GM19463 (cell line): ENCODE measurements at regions not wholly inside any gene's neighbourhood (a gene's known extent, or its start where the extent isn't known, plus 50 kb on each side); places are given as distances from the start of the nearest gene placed in this dataset.
"Not testable (repeated sequence)": the region's sequence is repeated elsewhere in the genome, so short reads cannot be mapped to it uniquely, and the experiment has no call there.

Source experiments
- ATAC-seq: cut with Tn5 transposase; IDR thresholded peaks from one replicate; pipeline ENCODE4 v1.9.1; 2021; ENCODE audit warnings: mild to moderate bottlenecking, moderate library complexity; ENCODE audit not compliant: unreplicated experiment

DNA sequence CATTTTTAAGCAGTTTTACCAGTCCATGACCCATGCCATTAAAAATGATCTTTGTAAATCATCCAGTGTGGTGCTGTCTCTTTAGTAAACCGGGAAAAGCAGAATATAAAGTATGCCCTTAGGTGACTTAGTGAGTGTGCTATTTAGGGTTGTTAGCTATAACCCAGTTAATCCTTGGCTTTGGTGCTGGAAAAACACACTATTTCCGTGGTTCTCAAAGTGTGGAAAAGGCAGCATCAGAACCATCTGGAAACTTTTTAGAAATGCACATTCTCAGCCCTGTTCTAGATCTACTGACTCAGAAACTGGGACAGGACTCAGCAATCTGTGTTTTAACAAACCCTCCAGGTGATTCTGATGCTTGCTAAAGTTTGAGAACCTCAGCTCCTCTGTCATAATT is 123.6 kb upstream of the ZNF608 start:
- no peak for ATAC-seq

DNA sequence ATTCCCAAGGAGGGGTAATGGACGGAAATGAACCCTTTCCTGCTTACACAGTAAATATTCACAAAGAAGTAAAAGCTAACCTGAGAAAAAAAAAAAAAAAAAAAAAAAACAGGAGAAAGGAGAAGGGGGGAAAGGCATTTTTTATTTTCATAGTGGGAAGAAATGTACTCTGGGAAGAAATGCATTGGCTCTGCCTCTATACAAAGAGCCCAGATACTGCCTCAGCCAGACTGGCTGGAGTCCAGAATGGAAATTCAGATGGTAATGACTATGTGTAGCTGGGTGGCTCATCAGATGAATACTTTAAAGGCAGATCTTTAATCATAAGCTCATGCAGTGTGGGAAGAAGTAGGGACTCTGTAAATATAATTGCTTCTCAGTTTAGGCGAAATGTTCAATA is 124.9 kb upstream of the ZNF608 start:
- no peak for ATAC-seq

DNA sequence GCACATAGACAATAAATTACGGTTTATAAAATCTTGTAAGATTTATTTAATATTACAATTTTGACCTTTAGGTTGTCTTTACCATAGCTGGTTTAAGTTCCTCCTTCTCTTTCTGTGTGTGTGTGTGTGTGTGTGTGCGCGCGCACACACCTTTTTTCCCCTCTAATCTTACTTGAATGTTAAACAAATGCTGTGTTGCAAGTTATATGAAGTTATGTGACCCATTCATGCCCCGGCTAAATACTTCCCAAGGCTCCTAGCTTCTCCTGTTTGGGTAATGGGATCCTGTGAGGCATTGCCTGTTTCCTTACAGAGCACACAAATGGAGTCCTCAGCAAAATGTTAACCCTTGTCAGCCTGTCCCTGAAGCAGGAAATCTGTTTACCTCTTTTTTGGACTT is 125.6 kb upstream of the ZNF608 start:
- no peak for ATAC-seq

- ATAC-seq, result no peak
These were observed 126.2 kb upstream of the ZNF608 start for GRCh38 chr5:124872615-124873014.

DNA sequence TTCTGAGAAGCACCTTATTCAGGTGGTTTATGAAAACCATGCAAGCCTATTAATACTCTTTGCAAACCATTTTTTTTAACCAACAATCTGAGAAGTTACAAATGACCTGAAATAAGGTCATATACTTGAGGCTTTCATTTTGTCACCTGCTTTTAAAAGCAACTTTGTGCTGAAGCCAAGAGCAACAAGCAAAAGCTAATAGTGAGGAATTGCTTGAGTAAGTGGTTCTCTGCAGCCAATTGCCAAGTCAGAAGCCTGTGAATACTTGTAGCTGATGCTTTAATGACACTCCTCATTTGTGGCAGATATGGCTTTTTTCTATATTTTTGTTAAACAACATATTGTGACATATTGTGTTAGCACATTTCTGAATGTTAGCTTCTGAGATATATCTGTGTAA is 126.7 kb upstream of the ZNF608 start:
- ATAC-seq, result no peak

- no peak for ATAC-seq
These were observed 127.3 kb upstream of the ZNF608 start for GRCh38 chr5:124873713-124874112.

GRCh38 chr5:124876566-124876965 is 130.1 kb upstream of the ZNF608 start:
- no peak for ATAC-seq

DNA sequence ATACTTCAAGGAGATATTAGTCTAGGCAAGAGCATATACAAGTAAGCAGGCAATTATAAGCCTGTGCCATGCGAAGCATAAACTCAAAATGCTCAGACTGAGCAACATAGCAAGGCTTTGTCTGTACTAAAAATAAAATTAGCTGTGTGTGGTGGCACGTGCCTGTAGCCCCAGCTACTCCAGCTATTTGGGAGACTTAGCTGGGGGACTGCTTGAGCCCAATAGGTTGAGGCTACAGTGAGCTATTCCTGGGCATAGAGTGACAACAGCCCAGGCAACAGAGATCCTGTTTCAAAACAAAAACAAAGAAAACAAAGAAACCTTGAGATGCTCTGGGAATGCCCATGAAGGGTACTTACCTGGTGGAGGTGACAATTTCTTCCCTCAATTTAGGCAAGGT is 130.5 kb upstream of the ZNF608 start:
- ATAC-seq, result no peak

DNA sequence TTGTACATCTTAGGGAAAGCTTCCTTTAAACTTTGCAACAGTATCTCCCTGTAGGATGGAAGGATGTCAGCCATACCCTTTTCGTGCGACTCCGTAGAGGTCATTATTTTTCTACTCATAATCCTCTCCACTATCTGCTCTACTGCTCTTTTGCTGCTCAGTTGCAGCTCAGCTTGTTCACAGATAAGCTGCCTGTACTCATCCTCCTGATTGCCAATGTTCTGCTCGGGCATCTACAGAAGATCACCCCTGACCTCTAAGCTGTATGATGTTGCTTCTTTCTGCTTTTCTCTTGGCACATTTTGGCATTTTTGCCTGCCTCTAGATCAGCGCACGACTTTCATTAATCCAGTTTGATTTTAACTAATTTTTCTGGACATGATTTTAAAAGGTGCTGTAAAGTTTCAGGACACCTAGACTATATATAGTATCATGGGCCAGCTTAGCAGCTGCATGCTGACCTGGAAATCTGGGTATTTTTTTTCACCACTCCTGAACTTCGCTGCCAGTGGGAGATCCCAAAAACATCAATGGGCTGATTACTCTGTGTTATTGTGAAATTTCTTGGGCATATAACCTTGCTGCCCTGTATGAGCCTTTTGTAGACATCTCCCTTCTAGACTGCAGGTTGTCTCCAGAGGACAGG is 131.2 kb upstream of the ZNF608 start:
- no peak for ATAC-seq

DNA sequence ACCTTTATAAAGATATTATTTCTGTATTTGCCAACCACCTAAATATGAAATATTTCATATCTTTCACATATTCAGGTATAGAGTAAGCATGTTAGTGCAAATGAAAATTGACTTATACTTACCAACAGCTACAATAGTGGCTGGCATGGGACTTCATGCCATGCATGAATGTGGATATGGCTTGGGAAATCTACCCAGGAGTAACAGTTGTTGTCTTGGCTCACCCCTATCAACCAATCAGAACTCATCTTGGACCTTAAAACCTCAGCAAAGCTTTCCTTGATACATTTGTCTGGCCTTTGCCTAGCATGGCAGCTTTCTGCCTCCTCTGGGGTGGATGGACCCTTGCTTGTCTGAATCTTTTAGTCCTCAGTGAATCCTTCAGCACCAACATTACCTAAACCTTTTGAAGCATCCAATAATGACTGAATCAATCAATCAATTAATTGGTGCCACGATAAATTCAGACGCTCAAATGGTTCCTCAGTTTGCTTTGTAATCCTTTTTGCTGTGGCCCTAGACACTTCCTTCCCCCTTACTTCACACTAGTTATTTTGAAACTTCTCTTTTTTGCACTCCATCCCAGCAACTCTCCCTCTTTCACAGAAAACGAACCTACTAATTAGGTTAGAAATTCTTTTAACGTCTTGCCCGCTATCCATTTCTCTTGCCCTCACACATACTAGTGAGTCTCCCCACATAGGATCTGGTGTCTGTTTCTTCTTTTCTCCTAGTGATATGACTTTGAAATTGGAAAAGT is 132.3 kb upstream of the ZNF608 start:
- ATAC-seq, result no peak

DNA sequence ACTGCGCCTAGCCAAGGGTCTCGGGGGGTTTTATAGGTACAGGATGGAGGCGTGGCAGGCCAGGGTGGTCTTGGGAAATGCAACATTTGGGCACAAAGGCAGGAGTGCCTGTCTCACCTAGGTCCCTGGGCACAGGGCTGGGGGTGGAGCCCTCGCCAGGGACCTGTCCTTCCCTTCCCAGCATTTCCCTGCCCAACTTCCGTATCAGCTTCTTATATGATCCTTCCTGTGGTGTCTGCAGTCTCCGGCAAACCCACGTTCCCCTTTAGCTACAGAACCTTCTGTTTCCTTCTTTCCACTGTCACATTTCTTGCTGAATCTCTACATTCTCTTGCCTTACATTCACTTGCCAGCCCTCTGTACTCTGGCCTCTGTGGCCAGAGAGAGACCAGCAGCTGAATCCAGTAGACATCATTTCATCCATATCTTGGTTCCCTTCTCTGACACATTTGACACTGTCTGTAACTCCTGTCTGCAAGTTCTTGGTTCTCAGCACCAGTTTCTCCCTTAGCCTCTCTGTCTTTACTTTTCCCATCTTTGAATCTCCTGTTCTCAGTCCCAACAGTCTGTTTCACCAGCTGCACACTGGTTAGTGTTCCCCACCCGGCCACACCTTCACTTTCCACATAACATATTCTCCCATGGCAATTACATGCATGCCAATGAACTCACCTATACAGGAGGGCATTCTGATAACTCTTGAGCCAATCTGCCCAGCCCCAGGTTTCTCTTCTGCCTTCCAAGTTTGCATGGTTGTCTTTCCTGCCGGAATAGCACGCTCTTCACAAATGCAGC is 134.7 kb upstream of the ZNF608 start:
- no peak for ATAC-seq

- no peak for ATAC-seq
These were observed 137.2 kb upstream of the ZNF608 start for GRCh38 chr5:124883681-124884080.

DNA sequence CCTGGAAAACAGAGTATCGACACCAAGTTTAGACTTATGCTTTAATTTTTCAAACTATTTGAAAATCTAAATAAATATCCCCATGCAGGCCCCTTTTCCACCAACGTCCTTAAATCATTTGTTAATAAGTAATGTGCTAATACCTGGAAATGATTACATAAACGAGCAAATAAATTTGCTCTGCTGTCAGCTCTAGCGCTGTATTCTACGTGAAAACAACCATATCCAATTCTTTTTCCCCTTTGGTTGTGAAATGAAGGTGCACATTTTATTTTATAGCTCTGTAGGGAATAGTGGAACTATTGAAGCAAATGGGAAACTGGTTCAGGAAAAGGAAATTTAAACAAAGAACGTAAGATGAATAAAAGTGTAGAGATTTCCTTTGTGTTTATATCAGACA is 137.7 kb upstream of the ZNF608 start:
- no peak for ATAC-seq

DNA sequence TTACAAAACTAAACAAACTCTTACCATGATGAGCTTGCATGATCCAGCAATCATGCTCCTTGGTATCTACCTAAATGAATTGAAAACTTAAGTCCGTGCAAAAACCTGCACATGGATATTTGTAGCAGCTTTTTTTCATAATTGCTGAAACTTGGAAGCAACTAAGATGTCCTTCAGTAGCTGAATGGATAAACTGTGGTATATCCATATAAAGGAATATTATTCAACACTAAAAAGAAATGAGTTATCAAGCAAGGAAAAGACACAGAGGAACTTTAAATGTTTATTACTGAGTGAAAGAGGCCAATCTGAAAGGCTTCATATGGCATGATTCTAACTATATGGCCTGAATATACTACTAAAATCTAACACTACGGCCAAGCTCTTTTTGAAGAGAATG is 139.1 kb upstream of the ZNF608 start:
- ATAC-seq, result no peak

DNA sequence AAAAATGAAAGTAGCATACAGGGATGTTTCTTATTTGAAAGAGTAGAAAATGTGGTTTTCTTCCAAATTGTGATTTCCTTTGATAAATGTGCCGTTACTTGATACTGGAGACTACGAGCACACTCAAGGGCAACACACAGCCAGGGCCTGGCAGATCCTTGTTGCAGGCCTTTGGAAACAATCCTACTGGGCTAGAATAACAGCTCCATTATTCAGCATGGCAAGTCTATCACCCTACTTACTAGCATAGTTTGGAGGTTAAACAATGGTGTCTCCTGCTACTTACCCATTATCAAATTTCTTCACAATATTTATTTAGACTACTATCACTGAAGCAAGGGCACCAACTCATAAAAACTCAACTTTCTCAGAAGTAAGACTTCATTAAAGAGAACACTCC is 140.8 kb upstream of the ZNF608 start:
- ATAC-seq, result no peak

GRCh38 chr5:124888050-124888506 is 141.6 kb upstream of the ZNF608 start:
- ATAC-seq, result no peak

DNA sequence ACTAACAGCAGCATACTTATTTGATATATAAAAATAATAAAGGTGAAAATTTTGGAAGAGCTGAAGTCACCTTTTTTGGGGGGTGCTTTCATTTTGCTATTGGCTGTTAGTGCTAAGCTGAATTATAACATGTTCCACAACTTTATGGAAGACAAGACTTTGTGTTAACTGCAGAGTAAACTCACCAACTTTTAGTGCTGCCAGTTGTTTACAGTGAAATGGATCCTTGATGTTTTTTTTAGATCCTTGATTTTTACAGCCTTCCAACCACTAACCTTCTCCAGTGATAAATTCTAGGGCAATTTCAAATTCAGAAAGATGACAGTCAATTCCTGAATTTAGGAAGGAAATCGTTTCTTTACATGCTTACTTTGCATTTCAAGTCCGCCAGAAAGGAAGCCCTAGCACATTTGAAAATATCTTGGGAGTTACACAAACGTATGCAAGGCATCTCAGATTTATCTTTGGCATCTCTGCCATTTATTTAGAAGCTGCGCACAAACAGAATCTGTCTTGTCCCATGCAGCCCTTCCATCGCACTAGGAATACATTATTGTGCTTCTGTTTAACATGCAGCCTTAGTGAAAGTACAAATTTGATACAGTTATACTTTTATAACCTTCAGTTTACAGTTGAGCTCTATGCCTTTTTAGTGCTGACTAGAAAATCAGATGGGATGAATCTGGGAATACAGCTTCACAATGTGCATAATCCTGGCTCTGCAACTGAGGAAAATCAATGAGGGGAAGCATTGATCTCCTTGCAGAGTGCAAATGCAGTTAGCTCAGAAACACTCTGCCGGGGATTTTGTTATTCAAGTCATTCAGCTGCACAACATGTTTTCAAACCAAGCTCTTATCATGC is 142.4 kb upstream of the ZNF608 start:
- ATAC-seq, result no peak

- no peak for ATAC-seq
These were observed 143.0 kb upstream of the ZNF608 start for GRCh38 chr5:124889486-124889825.

GRCh38 chr5:124889850-124890249 is 143.4 kb upstream of the ZNF608 start:
- ATAC-seq, result no peak

DNA sequence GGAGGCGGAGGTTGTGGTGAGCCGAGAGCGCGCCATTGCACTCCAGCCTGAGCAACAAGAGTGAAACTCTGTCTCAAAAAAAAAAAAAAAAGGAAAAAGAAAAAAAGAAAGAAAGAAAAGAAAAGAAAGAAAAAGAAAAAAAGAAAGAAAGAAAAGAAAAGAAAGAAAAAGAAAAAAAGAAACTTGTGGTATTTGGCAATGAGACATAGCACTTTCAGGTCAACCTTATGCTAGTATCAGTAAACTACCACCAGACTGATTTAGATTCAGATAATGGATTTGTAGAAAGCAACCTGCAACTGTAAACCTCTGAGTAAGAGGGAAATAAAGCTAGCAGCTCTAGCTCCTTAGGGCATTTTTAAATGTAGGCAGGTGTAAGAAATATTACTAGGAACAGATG is 144.0 kb upstream of the ZNF608 start:
- ATAC-seq, result not testable (repeated sequence)

GRCh38 chr5:124891179-124891578 is 144.7 kb upstream of the ZNF608 start:
- no peak for ATAC-seq
